Caco-2 (cell line): ENCODE measurements at regions not wholly inside any gene's neighbourhood (a gene's known extent, or its start where the extent isn't known, plus 50 kb on each side); places are given as distances from the start of the nearest gene placed in this dataset.

Experiments used
- BruUV-seq: library from RNA; stranded (reverse); fragments of 400-500 nt; replicated peaks from 2 replicates; lab custom pipeline; 2021; lab: Mats Ljungman, UMichigan
- CTCF ChIA-PET: fragments of 300-600 bp; sonication (Branson Sonifier 250); formaldehyde crosslinking; loops from one replicate; lab custom pipeline; 2022; ENCODE audit warnings: antibody characterized with exemption; lab: Charles Lee
- POLR2A ChIA-PET: fragments of 300-600 bp; sonication (Branson Sonifier 250); formaldehyde crosslinking; loops from one replicate; lab custom pipeline; 2022; ENCODE audit warnings: antibody characterized with exemption; lab: Charles Lee
- DNase-seq, 2 experiments: peaks; one replicate each; pipeline versions ENCODE4 v3.0.0 to v3.0.0-alpha.2; 2020 to 2022
- H3K27me3 ChIP-seq: replicated peaks from 2 replicates; pipeline ENCODE4 v1.6.0; 2011; ENCODE audit warnings: low read length; ENCODE audit not compliant: control insufficient read depth, insufficient read depth
- H3K36me3 ChIP-seq: 2 replicates; pipeline ENCODE4 v1.5.1; 2011; ENCODE audit warnings: low read length; ENCODE audit not compliant: control insufficient read depth, insufficient read depth
- H3K4me1 ChIP-seq: fragments of 250-450 bp; sonication (Bioruptor Pico); 2 replicates; pipeline ENCODE4 v1.5.1; 2020; ENCODE audit warnings: mild to moderate bottlenecking
- H3K4me3 ChIP-seq: 2 replicates; pipeline ENCODE4 v1.5.1; 2011; ENCODE audit warnings: low read depth, mild to moderate bottlenecking, control low read depth, low read length
- H3K9me3 ChIP-seq: fragments of 250-450 bp; sonication (Bioruptor Pico); 2 replicates; pipeline ENCODE4 v1.5.1; 2020; ENCODE audit warnings: mild to moderate bottlenecking, moderate library complexity
- H3K27ac Mint-ChIP-seq: one replicate; pipeline ENCODE4 v1.8.0; 2022; ENCODE audit warnings: mixed read lengths; ENCODE audit not compliant: unreplicated experiment
- H3K27me3 Mint-ChIP-seq: one replicate; pipeline ENCODE4 v1.8.0; 2022; ENCODE audit warnings: mixed read lengths; ENCODE audit not compliant: insufficient read depth, unreplicated experiment
- H3K36me3 Mint-ChIP-seq: one replicate; pipeline ENCODE4 v1.8.0; 2022; ENCODE audit warnings: mild to moderate bottlenecking, mixed read lengths; ENCODE audit not compliant: insufficient read depth, unreplicated experiment
- H3K4me1 Mint-ChIP-seq: one replicate; pipeline ENCODE4 v1.8.0; 2022; ENCODE audit warnings: low read depth, mixed read lengths; ENCODE audit not compliant: unreplicated experiment
- H3K4me3 Mint-ChIP-seq: one replicate; pipeline ENCODE4 v1.8.0; 2022; ENCODE audit warnings: mild to moderate bottlenecking, moderate library complexity, mixed read lengths; ENCODE audit not compliant: unreplicated experiment
- H3K9me3 Mint-ChIP-seq: one replicate; pipeline ENCODE4 v1.8.0; 2022; ENCODE audit warnings: mixed read lengths; ENCODE audit not compliant: unreplicated experiment
- CTCF ChIP-seq, 2 experiments: fragments of 200-600 bp in 1 of 2; IDR thresholded peaks; 1 replicate in 1 of 2; 2 replicates in 1 of 2; pipeline versions ENCODE4 v1.5.1 to v1.8.0; 2011 to 2022; ENCODE audit warnings: antibody characterized with exemption in 1 of 2, control low read depth in 1 of 2, inconsistent platforms in 1 of 2, low read depth in 1 of 2, low read length in 1 of 2, mild to moderate bottlenecking in 1 of 2, moderate library complexity in 1 of 2; ENCODE audit not compliant: insufficient read depth in 1 of 2, severe bottlenecking in 1 of 2, unreplicated experiment in 1 of 2
- intact Hi-C: fragments of 100-400 bp; cut with micrococcal nuclease; formaldehyde crosslinking; loops from one replicate; pipeline ENCODE4 v1.10.0; 2022; ENCODE audit not compliant: unreplicated experiment

GRCh38 chr3:153023896-153024295 is 138.1 kb upstream of the RAP2B start:
- intact Hi-C loops: loop anchor here (10.0 kb wide), 1 partner anchor 901 kb away; no protein-coding TSS in a partner anchor
- no peaks in the 10 kb centered on the region for H3K4me1 Mint-ChIP-seq
- Histone ChIP-seq H3K4me1 (no peaks in the 10 kb centered on the region), H3K9me3 (no peaks in the 10 kb centered on the region), H3K36me3 (no peaks in the 10 kb centered on the region), H3K27me3 (no peaks in the 10 kb centered on the region), H3K4me3 (no peak overlapping the region)
- BruUV-seq: no TSS peak
- POLR2A ChIA-PET: no interaction called here
- no peak overlapping the region for H3K4me3 Mint-ChIP-seq
- DNase-seq: no peak
- TF ChIP-seq CTCF (IDR thresholded peaks at IDR 0.05; ENCODE audit: insufficient read depth in 1 of 2, low read depth in 1 of 2, low read length in 1 of 2, severe bottlenecking in 1 of 2, unreplicated experiment in 1 of 2): no peak
- no peak overlapping the region for H3K27ac Mint-ChIP-seq
- CTCF ChIA-PET: no interaction called here
- H3K27me3 Mint-ChIP-seq: peaks cover 5% of the 10 kb centered on the region
- H3K36me3 Mint-ChIP-seq: no peaks in the 10 kb centered on the region
- H3K9me3 Mint-ChIP-seq: no peaks in the 10 kb centered on the region

- ChIA-PET CTCF (no interaction called here), POLR2A (no interaction called here)
- Histone ChIP-seq H3K27me3 (no peaks in the 10 kb centered on the region), H3K4me1 (no peaks in the 10 kb centered on the region), H3K4me3 (no peak overlapping the region), H3K36me3 (no peaks in the 10 kb centered on the region), H3K9me3 (no peaks in the 10 kb centered on the region)
- no peak overlapping the region for H3K4me3 Mint-ChIP-seq
- no TSS peak for BruUV-seq
- no peak overlapping the region for H3K27ac Mint-ChIP-seq
- intact Hi-C loops: loop anchor here (1.0 to 10.0 kb wide), 4 partner anchors 264 to 899 kb away; no protein-coding TSS in a partner anchor
- no peaks in the 10 kb centered on the region for H3K4me1 Mint-ChIP-seq
- peaks cover 5% of the 10 kb centered on the region for H3K27me3 Mint-ChIP-seq
- TF ChIP-seq CTCF (IDR thresholded peaks at IDR 0.05; ENCODE audit: insufficient read depth in 1 of 2, low read depth in 1 of 2, low read length in 1 of 2, severe bottlenecking in 1 of 2, unreplicated experiment in 1 of 2): peak; percentile 49 to 54
- no peaks in the 10 kb centered on the region for H3K9me3 Mint-ChIP-seq
- no peaks in the 10 kb centered on the region for H3K36me3 Mint-ChIP-seq
- peak in 1 of 2 experiments; percentile 12 for DNase-seq
These were observed 136.0 kb upstream of the RAP2B start for GRCh38 chr3:153026026-153026425.

- ChIA-PET POLR2A (no interaction called here), CTCF (no interaction called here)
- Histone ChIP-seq H3K4me3 (no peak overlapping the region), H3K9me3 (no peaks in the 10 kb centered on the region), H3K27me3 (no peaks in the 10 kb centered on the region), H3K4me1 (no peaks in the 10 kb centered on the region), H3K36me3 (no peaks in the 10 kb centered on the region)
- Mint-ChIP-seq H3K36me3 (no peaks in the 10 kb centered on the region), H3K4me3 (no peak overlapping the region), H3K9me3 (no peaks in the 10 kb centered on the region), H3K27me3 (peaks cover 5% of the 10 kb centered on the region), H3K4me1 (no peaks in the 10 kb centered on the region), H3K27ac (no peak overlapping the region)
- DNase-seq: no peak
- intact Hi-C loops: loop anchor here (10.0 kb wide), 1 partner anchor 896 kb away; no protein-coding TSS in a partner anchor
- BruUV-seq: no TSS peak
- TF ChIP-seq CTCF (IDR thresholded peaks at IDR 0.05; ENCODE audit: insufficient read depth in 1 of 2, low read depth in 1 of 2, low read length in 1 of 2, severe bottlenecking in 1 of 2, unreplicated experiment in 1 of 2): no peak
These were observed 133.6 kb upstream of the RAP2B start for GRCh38 chr3:153028381-153028780.
